ENCODE measurements at regions not wholly inside any gene's neighbourhood (a gene's known extent, or its start where the extent isn't known, plus 50 kb on each side); places are given as distances from the start of the nearest gene placed in this dataset.

DNA sequence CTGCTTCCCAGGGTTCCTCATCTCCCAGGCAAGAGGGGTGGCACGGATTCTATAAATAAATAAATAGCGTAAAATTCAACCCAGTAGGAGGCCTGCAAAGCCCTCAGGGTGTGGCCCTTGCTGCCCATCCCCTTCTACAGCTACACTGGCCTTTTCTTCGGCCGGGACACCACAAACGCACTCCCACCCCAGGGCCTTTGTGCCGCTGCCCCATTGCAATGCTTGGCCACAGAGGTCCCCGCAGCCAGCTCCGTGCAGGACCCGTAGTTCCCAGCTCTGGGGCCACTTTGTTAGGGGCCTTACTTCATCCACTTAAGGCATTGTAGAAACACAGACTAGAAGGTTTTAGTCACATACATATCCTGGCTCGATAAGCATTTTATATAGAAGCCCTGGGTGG lies 151.2 kb downstream of the ERMARD start:
- Histone ChIP-seq H3K4me3 (ENCODE audit: extremely low read depth in 1 of 4, insufficient read depth in 2 of 4, low read depth in 3 of 4, low read length in 4 of 4) (no peak overlapping the region), H4K20me1 (replicated peaks in 1 of 2; ENCODE audit: control insufficient read depth in 1 of 2, insufficient read depth in 2 of 2, low read length in 2 of 2) (peaks cover 0 to 2% of the 10 kb centered on the region in 2 experiments), H3K9me3 (ENCODE audit: insufficient read depth in 2 of 2, low read depth in 1 of 2, low read length in 1 of 2) (no peaks in the 10 kb centered on the region; a peak in 1 of 4 replicates), H3K56ac (replicated peaks; ENCODE audit: insufficient read length, low read depth, low read length) (no peak overlapping the region), H3K4me2 (ENCODE audit: insufficient read depth in 1 of 2, low read depth in 2 of 2, low read length in 2 of 2) (no peak overlapping the region), H4K8ac (ENCODE audit: extremely low read depth, insufficient read depth, low read length) (no peak overlapping the region), H3K79me1 (ENCODE audit: low read depth, low read length) (no peaks in the 10 kb centered on the region), H3K14ac (ENCODE audit: insufficient read length) (no peak overlapping the region), H2AK5ac (ENCODE audit: low read depth, low read length) (no peak overlapping the region), H3K18ac (ENCODE audit: extremely low read depth, low read length) (no peak overlapping the region), H4K5ac (ENCODE audit: insufficient read length, low read depth, low read length) (no peak overlapping the region), H3K9ac (replicated peaks in 1 of 4; ENCODE audit: extremely low read depth in 1 of 4, low read depth in 3 of 4, low read length in 3 of 4) (no peak overlapping the region), H3K23ac (ENCODE audit: insufficient read length) (no peak overlapping the region), H2BK12ac (ENCODE audit: low read depth, low read length) (no peak overlapping the region), H2BK120ac (replicated peaks; ENCODE audit: low read depth, low read length) (no peak overlapping the region), H3K4ac (replicated peaks; ENCODE audit: insufficient read length, low read depth, low read length) (no peak overlapping the region), H3K27me3 (replicated peaks in 1 of 4; ENCODE audit: control insufficient read depth in 3 of 4, extremely low read depth in 1 of 4, insufficient read depth in 3 of 4, low read length in 3 of 4) (no peaks in the 10 kb centered on the region), H3K27ac (ENCODE audit: low read depth, low read length) (no peak overlapping the region), H2AFZ (ENCODE audit: low read length) (no peak overlapping the region), H3K4me1 (replicated peaks in 1 of 4; ENCODE audit: control insufficient read depth in 3 of 4, insufficient read depth in 4 of 4, low read length in 3 of 4) (peaks cover 0 to 4% (median 0%) of the 10 kb centered on the region in 4 experiments; a peak in 2 of 7 replicates), H2BK15ac (ENCODE audit: low read length) (no peak overlapping the region), H4K91ac (replicated peaks; ENCODE audit: insufficient read length, low read length) (no peak overlapping the region), H3K36me3 (ENCODE audit: control insufficient read depth in 2 of 4, insufficient read depth in 4 of 4, low read length in 3 of 4) (no peaks in the 10 kb centered on the region), H3K23me2 (ENCODE audit: low read depth, low read length) (peaks cover 12% of the 10 kb centered on the region; the same call in 1 of the 2 replicates), H2BK5ac (ENCODE audit: low read depth, low read length) (no peak overlapping the region), H3K79me2 (ENCODE audit: control insufficient read depth in 1 of 2, insufficient read depth in 2 of 2, low read length in 2 of 2) (no peaks in the 10 kb centered on the region), H2BK20ac (ENCODE audit: low read length) (no peak overlapping the region)
- WGBS, 2 experiments (ENCODE audit: extremely low coverage in 1 of 2, insufficient coverage in 1 of 2, insufficient read length in 1 of 2, insufficient replicate concordance in 2 of 2, low coverage in 1 of 2, low lambda C conversion rate in 2 of 2, missing lambda C conversion rate in 1 of 2) = 94% methylated on average over 10 of the region's 10 CpGs; no CpG with 5 or more reads in 1 of the 2 experiments
- FAIRE-seq (no peak), DNase-seq (ENCODE audit: low read depth in 1 of 2, low spot score in 2 of 2) (no peak)
- ChIA-PET POLR2A (ENCODE audit: partially characterized antibody) (no interaction called here), CTCF (ENCODE audit: partially characterized antibody) (no interaction called here)
- TF ChIP-seq, protein P1, sequence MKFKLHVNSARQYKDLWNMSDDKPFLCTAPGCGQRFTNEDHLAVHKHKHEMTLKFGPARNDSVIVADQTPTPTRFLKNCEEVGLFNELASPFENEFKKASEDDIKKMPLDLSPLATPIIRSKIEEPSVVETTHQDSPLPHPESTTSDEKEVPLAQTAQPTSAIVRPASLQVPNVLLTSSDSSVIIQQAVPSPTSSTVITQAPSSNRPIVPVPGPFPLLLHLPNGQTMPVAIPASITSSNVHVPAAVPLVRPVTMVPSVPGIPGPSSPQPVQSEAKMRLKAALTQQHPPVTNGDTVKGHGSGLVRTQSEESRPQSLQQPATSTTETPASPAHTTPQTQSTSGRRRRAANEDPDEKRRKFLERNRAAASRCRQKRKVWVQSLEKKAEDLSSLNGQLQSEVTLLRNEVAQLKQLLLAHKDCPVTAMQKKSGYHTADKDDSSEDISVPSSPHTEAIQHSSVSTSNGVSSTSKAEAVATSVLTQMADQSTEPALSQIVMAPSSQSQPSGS (IDR thresholded peaks at IDR 0.05; ENCODE audit: low read length) = no peak
- no peak for TF ChIP-seq MAFK (IDR thresholded peaks at IDR 0.05; ENCODE audit: low read depth, low read length)
- no peak for TF ChIP-seq SIRT6 (IDR thresholded peaks at IDR 0.05; ENCODE audit: low read length)
- no peak for TF ChIP-seq SP1 (IDR thresholded peaks at IDR 0.05; ENCODE audit: low read depth, low read length)
- TF ChIP-seq BACH1 (IDR thresholded peaks at IDR 0.05; ENCODE audit: low read length) = no peak
- TF ChIP-seq CHD1 (IDR thresholded peaks at IDR 0.05; ENCODE audit: low read depth, low read length) = no peak
- TF ChIP-seq RBBP5 (IDR thresholded peaks at IDR 0.05; ENCODE audit: borderline replicate concordance, low read depth, low read length) = no peak
- no peak for TF ChIP-seq RNF2 (IDR thresholded peaks at IDR 0.05; ENCODE audit: borderline replicate concordance, low read depth, low read length, missing control alignments, poor library complexity, severe bottlenecking)
- no peak for TF ChIP-seq KDM5A (IDR thresholded peaks at IDR 0.05; ENCODE audit: low read length)
- no peak for TF ChIP-seq SAP30 (IDR thresholded peaks at IDR 0.05; ENCODE audit: insufficient read depth, insufficient replicate concordance, low read length)
- no peak for TF ChIP-seq SP4 (IDR thresholded peaks at IDR 0.05; ENCODE audit: low read length)

All from H1 (cell line).